GM18505 (cell line): ENCODE measurements at regions not wholly inside any gene's neighbourhood (a gene's known extent, or its start where the extent isn't known, plus 50 kb on each side); places are given as distances from the start of the nearest gene placed in this dataset.

Experiments
- ATAC-seq: cut with Tn5 transposase; IDR thresholded peaks from one replicate; pipeline ENCODE4 v1.9.1; 2021; ENCODE audit not compliant: unreplicated experiment
- POLR2A ChIP-seq: IDR thresholded peaks from 4 replicates; pipeline ENCODE4 v1.6.1; 2011; ENCODE audit warnings: borderline replicate concordance; ENCODE audit not compliant: insufficient read depth, insufficient read length; ENCODE audit errors: extremely low read depth

GRCh38 chr11:127066401-127067090 is 66.0 kb upstream of the KIRREL3 start:
- ATAC-seq, result no peak
- no peak for TF ChIP-seq POLR2A

- TF ChIP-seq POLR2A, result no peak
- ATAC-seq, result no peak
Observed at GRCh38 chr11:127063241-127063640, 62.7 kb upstream of the KIRREL3 start.

GRCh38 chr11:127061947-127062346 is 61.4 kb upstream of the KIRREL3 start:
- TF ChIP-seq POLR2A, result no peak
- no peak for ATAC-seq

GRCh38 chr11:127059750-127060149 is 59.2 kb upstream of the KIRREL3 start:
- no peak for TF ChIP-seq POLR2A
- no peak for ATAC-seq

- no peak for ATAC-seq
- TF ChIP-seq POLR2A, result no peak
Observed at GRCh38 chr11:127059286-127059685, 58.7 kb upstream of the KIRREL3 start.

- no peak for ATAC-seq
- no peak for TF ChIP-seq POLR2A
Observed at GRCh38 chr11:127058524-127058923, 58.0 kb upstream of the KIRREL3 start.

- ATAC-seq, result no peak
- no peak for TF ChIP-seq POLR2A
Observed at GRCh38 chr11:127057126-127057525, 56.6 kb upstream of the KIRREL3 start.

- no peak for ATAC-seq
- no peak for TF ChIP-seq POLR2A
Observed at GRCh38 chr11:127056338-127056971, 55.9 kb upstream of the KIRREL3 start.

- no peak for ATAC-seq
- no peak for TF ChIP-seq POLR2A
Observed at GRCh38 chr11:127055236-127055635, 54.7 kb upstream of the KIRREL3 start.

GRCh38 chr11:127054153-127054552 is 53.6 kb upstream of the KIRREL3 start:
- ATAC-seq, result no peak
- no peak for TF ChIP-seq POLR2A

GRCh38 chr11:127052404-127052803 is 51.8 kb upstream of the KIRREL3 start:
- TF ChIP-seq POLR2A, result no peak
- ATAC-seq, result no peak
